PC-9 (cell line): ENCODE measurements at regions not wholly inside any gene's neighbourhood (a gene's known extent, or its start where the extent isn't known, plus 50 kb on each side); places are given as distances from the start of the nearest gene placed in this dataset.

Experiments used
- EZH2 ChIP-seq: fragments of 200-600 bp; sonication (generic); IDR thresholded peaks from 2 replicates; pipeline ENCODE4 v1.8.0; 2017; ENCODE audit warnings: antibody characterized with exemption, low read depth
- TF ChIP-seq, protein P1 (sequence below): fragments of 200-600 bp; sonication (generic); conservative IDR thresholded peaks from 2 replicates; pipeline ENCODE4 v1.6.1; 2017; ENCODE audit warnings: mixed run types, antibody characterized with exemption, mild to moderate bottlenecking, moderate library complexity

DNA sequence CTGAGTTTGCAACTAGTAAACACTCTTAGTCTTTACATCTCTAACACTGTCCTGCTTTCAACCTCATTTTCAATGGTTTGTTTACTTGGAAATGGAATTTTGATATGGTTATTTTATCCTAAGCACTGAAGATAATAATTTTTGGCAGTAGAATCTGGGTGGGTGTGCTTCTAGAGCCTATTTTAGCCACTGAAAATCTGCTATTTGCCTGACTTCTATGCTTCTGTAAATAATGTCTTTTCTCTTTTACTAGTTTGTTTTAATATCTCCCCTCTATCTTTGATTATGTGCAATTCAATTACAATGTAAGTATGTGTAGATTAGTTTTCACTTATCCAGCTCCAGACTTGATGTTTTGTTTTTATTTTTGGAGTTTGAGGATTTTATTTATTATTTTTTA, 197.5 kb downstream of the TUSC1 start:
- TF ChIP-seq, protein P1, sequence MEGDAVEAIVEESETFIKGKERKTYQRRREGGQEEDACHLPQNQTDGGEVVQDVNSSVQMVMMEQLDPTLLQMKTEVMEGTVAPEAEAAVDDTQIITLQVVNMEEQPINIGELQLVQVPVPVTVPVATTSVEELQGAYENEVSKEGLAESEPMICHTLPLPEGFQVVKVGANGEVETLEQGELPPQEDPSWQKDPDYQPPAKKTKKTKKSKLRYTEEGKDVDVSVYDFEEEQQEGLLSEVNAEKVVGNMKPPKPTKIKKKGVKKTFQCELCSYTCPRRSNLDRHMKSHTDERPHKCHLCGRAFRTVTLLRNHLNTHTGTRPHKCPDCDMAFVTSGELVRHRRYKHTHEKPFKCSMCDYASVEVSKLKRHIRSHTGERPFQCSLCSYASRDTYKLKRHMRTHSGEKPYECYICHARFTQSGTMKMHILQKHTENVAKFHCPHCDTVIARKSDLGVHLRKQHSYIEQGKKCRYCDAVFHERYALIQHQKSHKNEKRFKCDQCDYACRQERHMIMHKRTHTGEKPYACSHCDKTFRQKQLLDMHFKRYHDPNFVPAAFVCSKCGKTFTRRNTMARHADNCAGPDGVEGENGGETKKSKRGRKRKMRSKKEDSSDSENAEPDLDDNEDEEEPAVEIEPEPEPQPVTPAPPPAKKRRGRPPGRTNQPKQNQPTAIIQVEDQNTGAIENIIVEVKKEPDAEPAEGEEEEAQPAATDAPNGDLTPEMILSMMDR = no peak
- TF ChIP-seq EZH2 = no peak
